ENCODE measurements at regions not wholly inside any gene's neighbourhood (a gene's known extent, or its start where the extent isn't known, plus 50 kb on each side); places are given as distances from the start of the nearest gene placed in this dataset.

- TF ChIP-seq ZNF585B (tag by site-specific recombination; IDR thresholded peaks at IDR 0.05) (no peak), ZNF138 (tag by site-specific recombination; IDR thresholded peaks at IDR 0.05; ENCODE audit: borderline replicate concordance) (no peak), ZNF114 (tag by site-specific recombination; IDR thresholded peaks at IDR 0.05) (no peak), ZNF2 (tag by site-specific recombination; IDR thresholded peaks at IDR 0.05) (no peak), CTCF (tag by site-specific recombination; IDR thresholded peaks at IDR 0.05) (no peak), ZNF404 (tag by site-specific recombination; IDR thresholded peaks at IDR 0.05) (no peak), ZBTB1 (tag by site-specific recombination; IDR thresholded peaks at IDR 0.05) (no peak), ZNF560 (tag by site-specific recombination; IDR thresholded peaks at IDR 0.05; ENCODE audit: borderline replicate concordance) (no peak), ZNF692 (tag by site-specific recombination; IDR thresholded peaks at IDR 0.05) (no peak), ZBTB20 (tag by site-specific recombination; IDR thresholded peaks at IDR 0.05) (no peak), ZNF449 (tag by site-specific recombination; IDR thresholded peaks at IDR 0.05) (no peak), HOXC10 (CRISPR knock-in tag; IDR thresholded peaks at IDR 0.05) (no peak), ZNF677 (tag by site-specific recombination; IDR thresholded peaks at IDR 0.05) (no peak), ZNF24 (tag by site-specific recombination; IDR thresholded peaks at IDR 0.05) (no peak), ZBTB11 (tag by site-specific recombination; conservative IDR thresholded peaks at IDR 0.05; ENCODE audit: low read depth) (no peak), ZNF518A (tag by site-specific recombination; conservative IDR thresholded peaks at IDR 0.05; ENCODE audit: low read depth) (no peak), ZNF132 (tag by site-specific recombination; IDR thresholded peaks at IDR 0.05; ENCODE audit: borderline replicate concordance) (no peak), PATZ1 (tag by site-specific recombination; IDR thresholded peaks at IDR 0.05) (no peak)
- H3K27ac ChIP-seq (ENCODE audit: extremely low read depth, low read depth, low read length) = no peak overlapping the region
- CTCF ChIA-PET = no interaction called here
- H3K36me3 ChIP-seq (ENCODE audit: control insufficient read depth in 2 of 2, insufficient read depth in 1 of 2, low read length in 2 of 2) = no peaks in the 10 kb centered on the region
- POLR2A ChIA-PET = no interaction called here
- no peaks in the 10 kb centered on the region for H3K4me1 ChIP-seq (ENCODE audit: control insufficient read depth, insufficient read depth, low read length)
- H3K4me3 ChIP-seq (ENCODE audit: low read depth, low read length) = no peak overlapping the region
- H3K9me3 ChIP-seq (ENCODE audit: control insufficient read depth, insufficient read depth, low read depth, low read length) = no peaks in the 10 kb centered on the region
Measured at GRCh38 chr1:209051570-209051969, 531.9 kb upstream of the CAMK1G start.
